SW 1271 (cell line): ENCODE measurements at regions not wholly inside any gene's neighbourhood (a gene's known extent, or its start where the extent isn't known, plus 50 kb on each side); places are given as distances from the start of the nearest gene placed in this dataset.

Source experiments
- DNase-seq, 2 experiments: peaks; one replicate each; lab custom pipeline; 2025; lab: John Stamatoyannopoulos, UW

GRCh38 chr1:57799490-57800115, 375.7 kb upstream of the DAB1 start:
- DNase-seq = no peak

GRCh38 chr1:57798543-57798942, 374.7 kb upstream of the DAB1 start:
- DNase-seq = no peak

GRCh38 chr1:57797084-57797483, 373.2 kb upstream of the DAB1 start:
- DNase-seq = no peak

DNA sequence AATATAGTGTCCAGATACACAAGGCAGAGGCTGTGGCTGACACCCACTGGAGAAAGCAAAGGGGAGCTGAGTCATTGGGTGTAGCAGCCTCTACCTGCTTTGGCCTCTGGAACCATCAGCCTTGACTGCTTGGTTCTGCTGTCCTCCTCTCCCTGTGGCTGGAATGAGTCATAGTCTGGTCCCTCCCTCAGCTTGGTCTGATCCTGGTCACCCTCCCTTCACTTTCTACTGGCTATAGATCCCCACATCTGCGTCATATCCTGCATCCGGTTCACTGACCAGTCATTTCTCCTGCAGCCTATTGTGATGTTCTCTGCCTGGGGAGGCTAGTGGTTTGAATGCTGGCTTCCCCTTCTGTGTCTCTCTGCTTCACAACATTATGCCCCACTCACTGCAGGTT, 372.8 kb upstream of the DAB1 start:
- DNase-seq = no peak

DNA sequence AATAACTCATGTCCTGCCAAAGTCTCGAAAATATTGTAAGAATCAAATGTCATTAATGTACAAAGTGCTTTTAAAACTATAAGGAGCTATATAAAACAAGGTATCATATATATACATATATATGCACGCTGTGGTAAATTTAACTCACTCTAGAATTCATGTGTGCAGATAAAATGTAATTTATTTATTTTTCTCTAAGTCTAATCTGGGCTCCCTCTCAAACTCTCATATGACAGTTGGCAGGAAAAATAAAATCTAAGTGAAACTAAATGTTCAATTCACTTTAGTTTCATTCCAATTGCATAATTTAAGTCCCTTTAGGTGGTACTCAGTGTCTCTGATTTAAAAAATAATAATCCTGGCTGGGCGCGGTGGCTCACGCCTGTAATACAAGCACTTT, 372.0 kb upstream of the DAB1 start:
- no peak for DNase-seq

- DNase-seq = no peak
Observed at GRCh38 chr1:57794078-57794477, 370.2 kb upstream of the DAB1 start.

- DNase-seq = no peak
Observed at GRCh38 chr1:57791497-57791896, 367.6 kb upstream of the DAB1 start.

GRCh38 chr1:57789936-57790335, 366.1 kb upstream of the DAB1 start:
- DNase-seq = no peak

DNA sequence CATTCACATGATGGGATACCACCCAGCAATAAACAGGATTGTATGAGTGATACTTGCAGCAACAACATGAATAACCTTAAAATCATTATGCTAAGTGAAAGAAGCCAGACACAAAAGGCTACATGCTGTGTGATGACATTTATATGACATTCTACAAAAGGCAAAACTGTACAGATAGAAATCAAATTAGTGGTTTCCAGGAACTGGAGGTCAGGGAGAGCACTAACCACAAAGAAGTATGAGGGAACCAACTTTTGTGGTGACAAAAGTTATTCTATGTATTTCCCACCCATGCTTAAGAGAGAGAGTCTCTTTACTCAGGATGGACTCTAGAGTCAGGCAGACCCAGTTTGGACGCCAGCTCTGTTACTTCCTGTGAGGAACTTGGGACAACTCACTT, 364.5 kb upstream of the DAB1 start:
- DNase-seq = no peak

DNA sequence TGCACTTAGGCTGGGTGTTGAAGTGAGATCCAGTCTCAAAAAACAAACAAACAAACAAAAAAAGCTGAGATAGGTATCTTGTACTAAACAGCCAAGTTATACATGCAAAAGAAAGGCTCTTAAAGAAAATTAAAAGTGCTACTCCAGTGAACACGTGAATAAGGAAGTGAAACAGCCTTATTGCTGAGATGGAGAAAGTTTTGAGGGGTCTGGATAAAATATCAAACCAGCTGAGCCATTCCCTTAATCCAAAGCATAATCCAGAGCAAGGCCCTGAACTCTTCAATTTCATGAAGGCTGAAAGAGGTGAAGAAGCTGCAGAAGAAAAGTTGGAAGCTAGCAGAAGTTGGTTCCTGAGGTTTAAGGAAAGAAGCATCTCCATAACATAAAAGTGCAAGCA, 360.5 kb upstream of the DAB1 start:
- no peak for DNase-seq

GRCh38 chr1:57782357-57782756, 358.5 kb upstream of the DAB1 start:
- DNase-seq = no peak

- no peak for DNase-seq
Observed at GRCh38 chr1:57772580-57773195, 348.8 kb upstream of the DAB1 start.

GRCh38 chr1:57770772-57771171, 346.9 kb upstream of the DAB1 start:
- no peak for DNase-seq

DNA sequence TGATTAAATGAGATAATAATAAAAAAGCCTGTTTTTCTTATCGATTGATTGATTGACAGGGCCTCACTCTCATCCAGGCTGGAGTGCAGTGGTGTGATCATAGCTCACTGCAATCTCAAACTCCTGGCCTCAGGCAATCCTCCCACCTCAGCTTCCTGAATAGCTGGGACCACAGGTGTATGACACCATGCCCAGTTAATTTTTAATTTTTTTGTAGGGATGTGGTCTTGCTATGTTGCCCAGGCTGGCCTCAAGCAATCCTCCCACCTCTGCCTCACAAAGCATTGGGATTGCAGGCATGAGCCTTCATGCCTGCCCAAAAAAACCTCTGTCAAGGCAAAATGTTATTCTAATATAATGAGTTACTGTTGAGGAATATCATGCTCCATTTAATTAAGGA, 346.4 kb upstream of the DAB1 start:
- no peak for DNase-seq

GRCh38 chr1:57761628-57762027, 337.8 kb upstream of the DAB1 start:
- no peak for DNase-seq

- no peak for DNase-seq
Observed at GRCh38 chr1:57752843-57753242, 329.0 kb upstream of the DAB1 start.

GRCh38 chr1:57748719-57749118, 324.9 kb upstream of the DAB1 start:
- DNase-seq = no peak

DNA sequence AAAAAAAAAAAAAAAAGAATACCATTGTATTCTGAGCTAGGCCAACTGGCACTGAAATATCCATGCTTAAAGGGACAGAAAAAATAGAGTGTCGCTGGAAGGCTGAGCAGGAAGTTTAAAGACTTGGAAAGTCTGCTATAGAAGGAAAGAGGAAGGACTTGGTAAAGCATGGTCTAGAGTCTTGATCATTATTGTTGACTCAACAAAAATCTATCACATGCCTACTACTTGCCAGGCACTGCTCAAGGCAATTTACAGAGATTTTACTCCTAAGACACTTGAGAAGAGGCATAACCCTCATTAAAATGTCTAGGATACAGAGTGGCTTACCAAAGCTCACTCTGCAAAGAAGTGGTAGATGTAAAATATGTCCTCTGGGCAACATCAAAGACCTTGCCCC, 324.0 kb upstream of the DAB1 start:
- DNase-seq = no peak

GRCh38 chr1:57741521-57741920, 317.7 kb upstream of the DAB1 start:
- no peak for DNase-seq

DNA sequence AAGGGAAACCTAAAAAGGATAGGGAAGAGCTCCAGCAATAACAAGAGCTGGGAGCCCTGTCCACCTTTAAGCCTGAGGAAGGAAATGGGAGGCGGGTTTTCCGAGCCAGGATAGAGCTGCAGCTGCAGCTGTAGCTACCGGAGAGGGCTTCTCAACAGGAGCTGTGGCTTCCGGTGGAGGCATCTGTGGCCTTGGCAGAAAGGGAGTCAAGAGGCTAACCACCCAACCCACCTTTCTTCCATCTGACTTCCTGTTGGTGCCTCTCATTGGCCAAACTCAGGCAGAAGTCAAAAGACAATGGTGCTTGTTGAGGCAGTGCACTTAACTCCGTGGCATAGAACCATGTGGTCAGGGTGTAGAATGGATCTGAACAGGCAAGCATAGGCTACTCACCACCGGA, 313.1 kb upstream of the DAB1 start:
- no peak for DNase-seq

DNA sequence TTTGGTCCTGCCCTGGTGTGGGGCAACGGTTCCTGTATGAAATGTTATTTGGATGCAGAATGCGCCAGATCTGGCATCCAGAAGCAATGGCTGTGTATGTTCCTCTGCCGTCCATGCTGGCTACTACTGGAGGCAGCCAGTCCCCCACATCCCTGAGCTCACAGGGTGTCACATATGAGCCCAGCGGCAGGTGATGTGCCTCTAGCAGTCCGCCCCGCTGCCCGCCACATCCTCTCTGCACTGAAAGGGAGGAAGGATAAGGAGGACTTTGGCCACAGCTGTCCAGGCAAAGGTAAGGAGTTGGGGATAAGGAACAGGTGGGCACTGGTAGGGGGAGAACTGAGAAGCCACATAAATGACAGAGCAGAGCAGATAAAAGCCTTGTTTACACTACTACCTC, 305.3 kb upstream of the DAB1 start:
- no peak for DNase-seq

DNA sequence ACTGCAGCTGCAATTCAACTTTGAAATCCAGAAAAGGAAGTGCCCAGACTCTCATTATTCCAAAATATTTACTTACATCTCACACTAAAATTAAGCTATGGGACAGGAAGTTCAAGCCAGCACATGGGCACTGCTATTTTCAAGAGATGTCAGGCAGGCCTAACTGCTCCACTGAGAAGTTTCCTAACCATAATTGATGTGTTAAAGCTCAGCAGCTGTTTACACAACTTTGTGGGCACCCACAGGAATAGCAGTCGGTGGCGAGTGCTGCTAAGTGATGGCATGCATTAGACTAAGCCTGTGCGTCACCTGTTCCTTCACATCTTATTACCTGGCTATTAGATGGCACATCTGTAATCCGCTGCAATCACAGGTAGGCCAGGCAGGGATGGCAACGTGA, 303.3 kb upstream of the DAB1 start:
- no peak for DNase-seq

GRCh38 chr1:57725318-57725717, 301.5 kb upstream of the DAB1 start:
- no peak for DNase-seq

- no peak for DNase-seq
Observed at GRCh38 chr1:57724535-57724934, 300.7 kb upstream of the DAB1 start.
